HG03135 (cell line): ENCODE measurements at regions not wholly inside any gene's neighbourhood (a gene's known extent, or its start where the extent isn't known, plus 50 kb on each side); places are given as distances from the start of the nearest gene placed in this dataset.

Experiments used
- ATAC-seq: cut with Tn5 transposase; IDR thresholded peaks from one replicate; pipeline ENCODE4 v1.9.1; 2021; ENCODE audit warnings: mild to moderate bottlenecking, moderate library complexity; ENCODE audit not compliant: unreplicated experiment

GRCh38 chr14:85441909-85442643, 87.9 kb upstream of the FLRT2 start:
- no peak for ATAC-seq

DNA sequence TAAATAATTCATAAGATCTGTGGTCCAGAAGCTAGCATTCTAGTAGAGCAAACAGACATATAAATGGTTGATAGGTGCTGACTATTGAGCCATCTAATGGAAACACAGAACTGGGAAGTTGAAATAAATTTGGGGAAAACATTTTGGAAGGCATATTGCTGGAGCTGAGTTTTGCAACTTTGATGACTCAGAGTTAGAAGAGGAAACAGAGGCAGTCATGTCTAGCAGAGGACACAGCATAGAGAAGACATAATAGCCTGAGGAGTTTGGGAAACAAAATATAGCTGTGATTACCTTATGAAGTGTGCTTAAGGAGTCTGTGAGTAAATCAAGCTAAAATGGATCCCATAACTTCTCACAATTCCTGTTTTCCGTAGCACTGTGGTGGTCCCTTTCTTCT, 86.9 kb upstream of the FLRT2 start:
- ATAC-seq, result no peak

- no peak for ATAC-seq
These were observed 85.3 kb upstream of the FLRT2 start for GRCh38 chr14:85444635-85445034.

- no peak for ATAC-seq
These were observed 84.7 kb upstream of the FLRT2 start for GRCh38 chr14:85445151-85445795.

GRCh38 chr14:85447883-85448282, 82.1 kb upstream of the FLRT2 start:
- ATAC-seq, result no peak

DNA sequence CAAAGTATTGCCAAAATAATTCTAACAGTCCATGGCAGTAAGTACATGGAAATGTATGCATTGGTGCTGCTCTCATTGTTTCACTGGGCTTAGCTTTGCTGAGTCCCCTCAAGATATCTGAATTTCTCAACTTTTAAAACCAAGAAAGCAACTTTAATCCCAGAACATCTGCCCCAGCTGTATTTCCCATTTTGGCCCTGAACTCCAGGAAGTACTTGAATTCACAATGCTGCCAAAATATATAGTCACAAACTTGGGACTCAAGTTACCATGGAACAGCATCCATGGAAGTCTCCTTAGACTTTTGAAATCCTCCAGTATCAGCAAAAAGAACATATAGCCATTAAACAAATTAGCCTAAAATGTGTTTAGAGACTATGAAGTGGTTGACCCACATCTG, 78.5 kb upstream of the FLRT2 start:
- no peak for ATAC-seq

DNA sequence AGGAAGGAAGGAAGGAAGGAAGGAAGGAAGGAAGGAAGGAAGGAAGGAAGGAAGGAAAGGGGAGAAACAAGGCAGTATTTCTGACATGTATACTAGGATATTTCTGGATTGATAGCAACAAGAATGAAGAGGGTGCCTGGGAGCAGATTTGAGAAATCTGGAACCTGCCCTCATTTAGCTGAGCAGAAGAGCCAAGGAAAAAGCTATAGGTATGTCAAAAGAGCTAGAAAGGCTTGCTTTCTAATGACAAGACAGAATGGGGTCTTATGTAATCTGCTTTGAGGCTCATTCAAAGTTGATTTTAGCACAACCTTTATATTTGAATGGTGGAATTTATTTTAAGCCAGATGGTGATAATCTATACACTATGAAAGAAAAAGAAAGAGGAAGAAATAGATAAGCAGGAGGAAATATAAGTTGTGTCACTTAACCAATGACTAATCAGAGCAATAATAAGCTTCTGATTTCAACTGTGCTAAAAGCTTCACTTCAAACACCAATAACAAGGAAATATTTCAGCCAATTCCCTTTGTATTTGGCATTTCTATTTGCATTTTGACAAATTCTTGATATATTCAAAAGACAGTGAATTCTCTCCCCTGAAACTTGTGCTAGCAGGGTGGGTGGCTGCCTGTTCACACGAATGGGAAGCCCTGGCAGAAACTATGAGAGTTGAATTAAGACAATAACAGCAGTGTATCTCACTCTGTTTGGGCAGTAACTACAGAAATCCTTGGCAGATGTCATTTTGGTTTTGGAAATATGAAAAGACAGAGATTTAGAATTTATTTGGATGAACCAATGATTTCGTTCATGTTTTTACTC, 76.3 kb upstream of the FLRT2 start:
- ATAC-seq, result no peak

DNA sequence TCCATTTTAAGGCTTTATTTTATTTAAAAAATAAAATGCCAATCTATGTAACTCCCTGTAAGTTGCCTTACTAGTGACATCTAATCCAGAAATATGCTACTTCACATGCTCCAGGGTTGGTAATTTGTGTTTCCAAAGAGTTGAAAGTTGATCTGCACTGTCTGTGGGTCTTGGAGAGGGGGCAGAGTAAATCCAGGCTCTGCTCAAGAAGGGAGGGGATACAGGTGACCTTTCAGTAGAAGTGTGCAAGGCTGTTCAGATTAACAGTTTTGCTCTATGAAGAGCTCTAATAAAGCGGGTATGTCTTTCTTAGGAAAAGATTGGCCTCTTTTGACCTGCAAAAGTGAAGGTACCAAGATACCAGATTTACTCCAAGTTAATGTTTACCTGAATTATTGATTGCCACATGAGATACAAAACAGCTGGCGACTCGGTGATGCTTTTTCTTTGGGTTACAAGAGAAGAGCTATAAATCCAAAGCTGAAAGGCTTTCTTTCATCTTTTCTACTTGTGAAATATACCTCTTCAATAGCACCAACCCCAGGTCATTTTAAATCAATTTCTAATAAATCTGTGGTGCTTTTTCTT, 75.6 kb upstream of the FLRT2 start:
- ATAC-seq, result no peak

GRCh38 chr14:85459361-85460000, 70.5 kb upstream of the FLRT2 start:
- no peak for ATAC-seq

- no peak for ATAC-seq
These were observed 68.4 kb upstream of the FLRT2 start for GRCh38 chr14:85461432-85462133.

- ATAC-seq, result no peak
These were observed 66.4 kb upstream of the FLRT2 start for GRCh38 chr14:85463512-85463911.

DNA sequence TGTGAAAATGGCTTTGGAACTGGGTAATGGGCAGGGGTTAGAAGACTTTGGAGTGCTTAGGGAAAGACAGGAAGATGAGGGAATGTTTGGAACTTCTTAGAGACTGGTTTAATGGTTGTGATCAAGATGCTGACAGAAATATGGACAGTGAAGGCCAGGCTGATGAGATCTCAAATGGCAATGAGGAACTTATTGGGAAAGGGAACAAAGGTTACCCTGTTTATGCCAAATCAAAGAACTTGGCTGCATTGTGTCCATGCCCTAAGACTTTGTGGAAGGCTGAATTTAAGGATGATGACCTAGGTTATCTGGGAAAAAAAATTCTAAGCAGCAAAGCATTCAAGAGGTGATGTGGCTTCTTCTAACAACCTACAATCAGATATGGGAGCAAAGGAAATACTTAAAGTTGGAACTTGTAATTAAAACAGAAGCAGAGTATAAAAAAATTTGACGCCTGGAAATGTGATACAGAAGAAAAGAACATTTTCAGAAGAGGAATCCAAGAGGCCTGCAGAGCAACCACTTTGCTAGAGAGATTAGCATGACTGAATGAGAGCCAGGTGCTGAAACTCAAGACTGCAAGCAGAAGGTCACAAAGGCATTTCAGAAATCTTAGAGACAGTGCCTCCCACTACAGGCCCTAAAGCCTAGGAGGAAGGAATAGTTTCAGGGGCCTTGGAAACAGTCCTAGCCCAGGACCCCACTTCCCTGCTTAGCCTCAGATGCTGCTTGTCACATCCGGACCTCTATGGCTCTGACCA, 65.6 kb upstream of the FLRT2 start:
- ATAC-seq, result no peak

GRCh38 chr14:85466678-85467077, 63.3 kb upstream of the FLRT2 start:
- ATAC-seq, result no peak

- ATAC-seq, result no peak
These were observed 61.1 kb upstream of the FLRT2 start for GRCh38 chr14:85468816-85469215.

GRCh38 chr14:85471156-85471555, 58.8 kb upstream of the FLRT2 start:
- no peak for ATAC-seq

- ATAC-seq, result no peak
These were observed 58.2 kb upstream of the FLRT2 start for GRCh38 chr14:85471744-85472143.

DNA sequence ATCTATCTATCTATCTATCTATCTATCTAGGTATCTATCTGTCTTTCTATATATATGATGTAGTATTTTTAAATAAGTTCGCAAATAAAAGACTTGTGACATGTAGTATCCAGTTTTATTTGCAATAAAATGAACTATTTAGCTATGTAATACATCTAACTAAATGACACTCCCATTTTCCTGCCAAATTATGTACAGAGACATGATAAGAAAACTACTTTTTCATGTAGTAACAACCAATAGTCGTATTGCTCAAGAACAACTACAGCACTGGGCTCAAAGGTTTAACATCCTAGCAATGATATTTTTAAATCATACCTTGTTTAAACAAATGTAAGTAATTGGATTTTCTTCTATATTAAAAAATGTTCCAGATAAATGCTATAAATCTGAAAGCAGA, 55.5 kb upstream of the FLRT2 start:
- ATAC-seq, result no peak

GRCh38 chr14:85475113-85475512, 54.8 kb upstream of the FLRT2 start:
- ATAC-seq, result no peak

GRCh38 chr14:85479306-85479705, 50.6 kb upstream of the FLRT2 start:
- no peak for ATAC-seq

DNA sequence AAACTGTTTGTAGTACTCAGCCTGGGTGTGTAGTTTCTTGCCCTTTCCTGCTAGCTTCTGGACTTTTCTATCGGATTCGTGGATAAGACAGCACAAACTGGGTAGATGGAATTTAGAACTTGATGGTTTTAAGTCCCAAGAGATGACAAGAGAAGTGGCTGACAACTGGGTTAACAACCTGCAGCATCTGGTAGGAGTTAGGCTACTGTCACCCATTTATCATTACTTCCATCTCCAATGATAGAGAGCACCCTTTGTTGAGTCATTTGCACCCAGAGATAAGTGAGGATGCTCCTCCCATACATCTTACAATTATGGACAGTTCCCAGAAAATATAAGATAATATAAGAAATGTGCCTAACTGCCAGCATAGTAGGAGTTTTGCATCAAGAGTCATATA, 50.2 kb upstream of the FLRT2 start:
- no peak for ATAC-seq
